GM12878 (cell line): ENCODE measurements at regions not wholly inside any gene's neighbourhood (a gene's known extent, or its start where the extent isn't known, plus 50 kb on each side); places are given as distances from the start of the nearest gene placed in this dataset.

Source experiments
- CBFB ChIP-seq: IDR thresholded peaks from 2 replicates; pipeline ENCODE4 v1.6.1; 2016; ENCODE audit warnings: antibody characterized with exemption, low read depth
- EED ChIP-seq: sonication (generic); IDR thresholded peaks from 2 replicates; pipeline ENCODE4 v1.6.1; 2016; ENCODE audit warnings: antibody characterized with exemption, low read depth
- HDGF ChIP-seq: fragments of 450-650 bp; IDR thresholded peaks from 2 replicates; pipeline ENCODE4 v1.6.1; 2016; ENCODE audit warnings: antibody characterized with exemption
- JUNB ChIP-seq: IDR thresholded peaks from 2 replicates; pipeline ENCODE4 v1.6.1; 2016; ENCODE audit warnings: antibody characterized with exemption, mild to moderate bottlenecking
- LARP7 ChIP-seq: fragments of 450-650 bp; IDR thresholded peaks from 2 replicates; pipeline ENCODE4 v1.6.1; 2017; ENCODE audit warnings: mild to moderate bottlenecking
- NFYB ChIP-seq: IDR thresholded peaks from 2 replicates; pipeline ENCODE4 v1.6.1; 2011; ENCODE audit warnings: low read depth, mild to moderate bottlenecking, low read length, improper control_type of control experiment, moderate library complexity; ENCODE audit not compliant: insufficient read depth
- PAX8 ChIP-seq: fragments of 450-650 bp; IDR thresholded peaks from 2 replicates; pipeline ENCODE4 v1.6.1; 2017; ENCODE audit warnings: mild to moderate bottlenecking, moderate library complexity
- POLR2A ChIP-seq: IDR thresholded peaks from 2 replicates; pipeline ENCODE4 v1.6.1; 2011; ENCODE audit warnings: low read depth, mild to moderate bottlenecking, low read length
- REST ChIP-seq: IDR thresholded peaks from 2 replicates; pipeline ENCODE4 v1.6.1; 2012; ENCODE audit warnings: mild to moderate bottlenecking, low read depth, low read length
- SMAD1 ChIP-seq: fragments of 450-650 bp; IDR thresholded peaks from 2 replicates; pipeline ENCODE4 v1.6.1; 2018; ENCODE audit warnings: mild to moderate bottlenecking, low read depth; ENCODE audit not compliant: partially characterized antibody
- SRF ChIP-seq, 2 experiments: IDR thresholded peaks; 2 replicates each; pipeline ENCODE4 v1.6.1; 2011; ENCODE audit warnings: low read depth in 2 of 2, low read length in 2 of 2, mild to moderate bottlenecking in 1 of 2, moderate library complexity in 1 of 2
- TAF1 ChIP-seq: IDR thresholded peaks from 2 replicates; pipeline ENCODE4 v1.6.1; 2011; ENCODE audit warnings: mild to moderate bottlenecking, low read depth, low read length, borderline replicate concordance
- YY1 ChIP-seq: IDR thresholded peaks from 2 replicates; pipeline ENCODE4 v1.6.1; 2011; ENCODE audit warnings: low read depth, mild to moderate bottlenecking, low read length
- TF ChIP-seq, protein P1 (sequence below): fragments of 450-650 bp; IDR thresholded peaks from 2 replicates; pipeline ENCODE4 v1.6.1; 2017; ENCODE audit warnings: mild to moderate bottlenecking, low read depth, inconsistent platforms; ENCODE audit not compliant: poor library complexity, severe bottlenecking

GRCh38 chr3:127034990-127035652, 52.2 kb downstream of the PLXNA1 start:
- TF ChIP-seq, protein P1, sequence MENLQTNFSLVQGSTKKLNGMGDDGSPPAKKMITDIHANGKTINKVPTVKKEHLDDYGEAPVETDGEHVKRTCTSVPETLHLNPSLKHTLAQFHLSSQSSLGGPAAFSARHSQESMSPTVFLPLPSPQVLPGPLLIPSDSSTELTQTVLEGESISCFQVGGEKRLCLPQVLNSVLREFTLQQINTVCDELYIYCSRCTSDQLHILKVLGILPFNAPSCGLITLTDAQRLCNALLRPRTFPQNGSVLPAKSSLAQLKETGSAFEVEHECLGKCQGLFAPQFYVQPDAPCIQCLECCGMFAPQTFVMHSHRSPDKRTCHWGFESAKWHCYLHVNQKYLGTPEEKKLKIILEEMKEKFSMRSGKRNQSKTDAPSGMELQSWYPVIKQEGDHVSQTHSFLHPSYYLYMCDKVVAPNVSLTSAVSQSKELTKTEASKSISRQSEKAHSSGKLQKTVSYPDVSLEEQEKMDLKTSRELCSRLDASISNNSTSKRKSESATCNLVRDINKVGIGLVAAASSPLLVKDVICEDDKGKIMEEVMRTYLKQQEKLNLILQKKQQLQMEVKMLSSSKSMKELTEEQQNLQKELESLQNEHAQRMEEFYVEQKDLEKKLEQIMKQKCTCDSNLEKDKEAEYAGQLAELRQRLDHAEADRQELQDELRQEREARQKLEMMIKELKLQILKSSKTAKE: no peak
- no peak for TF ChIP-seq EED
- TF ChIP-seq YY1: no peak
- TF ChIP-seq TAF1: no peak
- TF ChIP-seq CBFB: no peak
- no peak for TF ChIP-seq JUNB
- no peak for TF ChIP-seq NFYB
- no peak for TF ChIP-seq PAX8
- TF ChIP-seq POLR2A: no peak
- TF ChIP-seq SRF (IDR thresholded peaks at IDR 0.05; ENCODE audit: low read depth in 2 of 2, low read length in 2 of 2): no peak
- no peak for TF ChIP-seq HDGF
- TF ChIP-seq LARP7: no peak
- no peak for TF ChIP-seq REST
- no peak for TF ChIP-seq SMAD1
